GM12801 (cell line): ENCODE measurements at regions not wholly inside any gene's neighbourhood (a gene's known extent, or its start where the extent isn't known, plus 50 kb on each side); places are given as distances from the start of the nearest gene placed in this dataset.

Experiments used
- CTCF ChIP-seq: IDR thresholded peaks from one replicate; pipeline ENCODE4 v1.5.1; 2011; ENCODE audit warnings: control low read depth; ENCODE audit not compliant: insufficient read length; ENCODE audit errors: extremely low read depth

GRCh38 chr13:73929287-73929932, 204.8 kb downstream of the KLF12 start:
- no peak for TF ChIP-seq CTCF

- TF ChIP-seq CTCF = no peak
Measured at GRCh38 chr13:73924607-73925006, 209.6 kb downstream of the KLF12 start.

- no peak for TF ChIP-seq CTCF
Measured at GRCh38 chr13:73922493-73923393, 211.5 kb downstream of the KLF12 start.

- TF ChIP-seq CTCF = no peak
Measured at GRCh38 chr13:73918691-73919090, 215.5 kb downstream of the KLF12 start.

- no peak for TF ChIP-seq CTCF
Measured at GRCh38 chr13:73913751-73914518, 220.3 kb downstream of the KLF12 start.

- TF ChIP-seq CTCF = no peak
Measured at GRCh38 chr13:73913079-73913740, 221.0 kb downstream of the KLF12 start.

- no peak for TF ChIP-seq CTCF
Measured at GRCh38 chr13:73911361-73911760, 222.8 kb downstream of the KLF12 start.
